CD4-positive, CD25-positive, alpha-beta regulatory T cell (primary cell): ENCODE measurements at regions not wholly inside any gene's neighbourhood (a gene's known extent, or its start where the extent isn't known, plus 50 kb on each side); places are given as distances from the start of the nearest gene placed in this dataset.
"Not testable (repeated sequence)": the region's sequence is repeated elsewhere in the genome, so short reads cannot be mapped to it uniquely, and the experiment has no call there.

Experiments used
- ATAC-seq, 2 donors: fragments of 150-1000 bp; cut with Tn5 transposase; one replicate each; pipeline ENCODE4 v1.10.0; 2021; ENCODE audit warnings: low read depth in 2 of 2, moderate number of reproducible peaks in 2 of 2, moderate library complexity in 1 of 2
- DNase-seq, 3 donors: peaks; one replicate each; pipeline versions ENCODE4 v3.0.0 to v3.0.0-alpha.2; 2012 to 2022; ENCODE audit warnings: mixed read lengths in 1 of 3
- H3K27ac ChIP-seq: one replicate; pipeline ENCODE4 v1.7.0; 2013; ENCODE audit warnings: mild to moderate bottlenecking, low read length; ENCODE audit not compliant: insufficient read depth, poor library complexity, severe bottlenecking
- H3K27me3 ChIP-seq: one replicate; pipeline ENCODE4 v1.7.0; 2013; ENCODE audit warnings: low read length; ENCODE audit not compliant: control insufficient read depth, insufficient read depth
- H3K36me3 ChIP-seq: one replicate; pipeline ENCODE4 v1.7.0; 2013; ENCODE audit warnings: mild to moderate bottlenecking, low read length, moderate library complexity; ENCODE audit not compliant: control insufficient read depth, insufficient read depth
- H3K4me1 ChIP-seq: 2 replicates; pipeline ENCODE4 v1.7.0; 2013; ENCODE audit warnings: mild to moderate bottlenecking, low read length; ENCODE audit not compliant: insufficient read depth, control insufficient read depth, poor library complexity, severe bottlenecking
- H3K4me3 ChIP-seq: one replicate; pipeline ENCODE4 v1.7.0; 2013; ENCODE audit warnings: low read depth, mild to moderate bottlenecking, low read length, moderate library complexity
- H3K9me3 ChIP-seq, 2 experiments: 1 replicate in 1 of 2; 2 replicates in 1 of 2; pipeline ENCODE4 v1.7.0; 2013; ENCODE audit warnings: low read length in 2 of 2, mild to moderate bottlenecking in 1 of 2, moderate library complexity in 1 of 2; ENCODE audit not compliant: control insufficient read depth in 2 of 2
- H3K27ac Mint-ChIP-seq, 3 donors: one replicate each; pipeline ENCODE4 v1.8.0; 2020 to 2022; ENCODE audit warnings: mild to moderate bottlenecking in 3 of 3, mixed read lengths in 3 of 3, moderate library complexity in 2 of 3
- H3K27me3 Mint-ChIP-seq: one replicate; pipeline ENCODE4 v1.8.0; 2022; ENCODE audit warnings: mild to moderate bottlenecking, mixed read lengths
- H3K36me3 Mint-ChIP-seq: one replicate; pipeline ENCODE4 v1.8.0; 2020; ENCODE audit warnings: mixed read lengths
- H3K4me1 Mint-ChIP-seq, 4 donors: one replicate each; pipeline ENCODE4 v1.8.0; 2020 to 2022; ENCODE audit warnings: mixed read lengths in 4 of 4, mild to moderate bottlenecking in 1 of 4
- H3K4me3 Mint-ChIP-seq, 4 donors: one replicate each; pipeline ENCODE4 v1.8.0; 2020 to 2022; ENCODE audit warnings: mild to moderate bottlenecking in 4 of 4, mixed read lengths in 4 of 4, moderate library complexity in 3 of 4
- H3K9me3 Mint-ChIP-seq, 7 donors: one replicate each; pipeline ENCODE4 v1.8.0; 2020 to 2022; ENCODE audit warnings: mixed read lengths in 7 of 7, mild to moderate bottlenecking in 3 of 7, moderate library complexity in 2 of 7

DNA sequence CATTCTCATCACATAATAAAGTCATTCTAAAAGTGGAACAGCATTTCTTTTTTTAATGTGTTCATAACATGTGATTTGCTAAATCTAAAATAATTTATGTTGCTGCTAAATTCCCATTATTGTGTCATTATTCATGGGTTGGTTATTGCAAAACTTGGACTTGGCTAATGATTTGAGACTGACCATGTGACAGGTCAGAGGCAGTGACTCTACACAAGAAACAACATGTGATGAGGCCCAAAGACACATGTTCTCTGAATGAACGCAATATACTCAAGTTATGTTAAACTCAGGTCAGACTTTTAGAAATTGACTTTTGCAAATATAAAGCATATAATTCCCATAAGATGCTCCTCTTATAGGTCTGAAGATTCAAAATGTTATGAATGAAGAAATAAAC lies 566.1 kb downstream of the TBL1XR1 start:
- H3K9me3 ChIP-seq: no peaks in the 10 kb centered on the region
- H3K4me3 Mint-ChIP-seq: no peak overlapping the region
- DNase-seq: no peak
- no peak overlapping the region for H3K4me3 ChIP-seq
- H3K27ac Mint-ChIP-seq: no peak overlapping the region
- no peaks in the 10 kb centered on the region for H3K36me3 ChIP-seq
- no peak overlapping the region for H3K27ac ChIP-seq
- H3K36me3 Mint-ChIP-seq: no peaks in the 10 kb centered on the region
- no peaks in the 10 kb centered on the region for H3K4me1 Mint-ChIP-seq
- ATAC-seq: no peak
- no peaks in the 10 kb centered on the region for H3K27me3 ChIP-seq
- H3K9me3 Mint-ChIP-seq: no peaks in the 10 kb centered on the region
- no peaks in the 10 kb centered on the region for H3K4me1 ChIP-seq
- no peaks in the 10 kb centered on the region for H3K27me3 Mint-ChIP-seq

GRCh38 chr3:176628101-176628639 lies 569.1 kb downstream of the TBL1XR1 start:
- H3K4me3 ChIP-seq: no peak overlapping the region
- no peaks in the 10 kb centered on the region for H3K4me1 Mint-ChIP-seq
- no peak for DNase-seq
- H3K27ac Mint-ChIP-seq: no peak overlapping the region
- H3K36me3 Mint-ChIP-seq: no peaks in the 10 kb centered on the region
- H3K27me3 Mint-ChIP-seq: no peaks in the 10 kb centered on the region
- peaks cover 0 to 2% (median 0%) of the 10 kb centered on the region in 7 donors for H3K9me3 Mint-ChIP-seq
- no peaks in the 10 kb centered on the region for H3K27me3 ChIP-seq
- no peak overlapping the region for H3K27ac ChIP-seq
- H3K9me3 ChIP-seq: no peaks in the 10 kb centered on the region
- no peaks in the 10 kb centered on the region for H3K36me3 ChIP-seq
- no peak for ATAC-seq
- H3K4me3 Mint-ChIP-seq: no peak overlapping the region
- H3K4me1 ChIP-seq: no peaks in the 10 kb centered on the region

DNA sequence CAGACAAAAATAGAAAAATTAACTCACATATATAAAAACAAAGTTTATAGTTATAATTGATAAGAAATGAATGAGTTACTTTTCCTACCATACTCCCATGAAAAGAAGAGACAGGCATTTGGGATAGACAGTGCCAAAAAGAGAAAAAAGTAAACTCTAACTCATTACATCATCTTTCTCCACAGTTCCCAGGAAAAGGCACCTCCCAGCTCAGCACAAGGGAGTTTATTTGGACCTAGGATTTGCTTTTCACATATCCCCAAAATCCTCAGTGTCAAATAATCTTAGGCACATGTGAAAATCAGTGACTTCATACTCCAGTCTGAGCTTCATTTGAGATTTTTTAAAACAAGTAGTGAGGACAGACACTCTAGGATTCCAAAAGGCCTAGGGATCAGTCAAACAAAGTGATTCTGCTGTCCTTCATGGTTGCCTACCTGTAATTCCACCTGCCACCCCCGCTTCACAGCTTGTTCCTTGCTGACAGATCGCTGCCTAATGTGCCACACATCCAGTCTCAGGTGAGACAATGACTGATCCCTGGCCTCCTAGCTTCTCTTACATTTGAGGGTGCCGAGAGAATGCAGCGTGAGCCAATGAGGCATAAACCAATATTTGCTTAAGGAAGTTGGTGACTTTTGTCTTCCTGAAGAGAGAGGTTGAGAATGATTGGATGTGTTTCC lies 573.7 kb downstream of the TBL1XR1 start:
- H3K36me3 Mint-ChIP-seq: no peaks in the 10 kb centered on the region
- H3K4me3 Mint-ChIP-seq: no peak overlapping the region
- no peaks in the 10 kb centered on the region for H3K27me3 ChIP-seq
- ATAC-seq (no peak), DNase-seq (no peak)
- no peaks in the 10 kb centered on the region for H3K9me3 ChIP-seq
- H3K9me3 Mint-ChIP-seq: peaks cover 0 to 2% (median 0%) of the 10 kb centered on the region in 7 donors
- H3K4me1 Mint-ChIP-seq: no peaks in the 10 kb centered on the region
- H3K27me3 Mint-ChIP-seq: no peaks in the 10 kb centered on the region
- H3K36me3 ChIP-seq: no peaks in the 10 kb centered on the region
- no peak overlapping the region for H3K27ac Mint-ChIP-seq
- H3K27ac ChIP-seq: no peak overlapping the region
- no peak overlapping the region for H3K4me3 ChIP-seq
- H3K4me1 ChIP-seq: no peaks in the 10 kb centered on the region

- H3K9me3 ChIP-seq: no peaks in the 10 kb centered on the region
- Mint-ChIP-seq H3K9me3 (peaks cover 0 to 6% (median 1%) of the 10 kb centered on the region in 7 donors), H3K27ac (no peak overlapping the region), H3K36me3 (no peaks in the 10 kb centered on the region), H3K4me3 (no peak overlapping the region), H3K27me3 (no peaks in the 10 kb centered on the region), H3K4me1 (no peaks in the 10 kb centered on the region)
- no peaks in the 10 kb centered on the region for H3K36me3 ChIP-seq
- H3K4me3 ChIP-seq: no peak overlapping the region
- no peak overlapping the region for H3K27ac ChIP-seq
- no peak for ATAC-seq
- DNase-seq: no peak
- no peaks in the 10 kb centered on the region for H3K4me1 ChIP-seq
- no peaks in the 10 kb centered on the region for H3K27me3 ChIP-seq
These were observed 577.4 kb downstream of the TBL1XR1 start for GRCh38 chr3:176619833-176620232.

- H3K4me3 Mint-ChIP-seq: no peak overlapping the region
- Histone ChIP-seq H3K4me1 (no peaks in the 10 kb centered on the region), H3K36me3 (no peaks in the 10 kb centered on the region), H3K27ac (no peak overlapping the region), H3K4me3 (no peak overlapping the region), H3K27me3 (no peaks in the 10 kb centered on the region), H3K9me3 (no peaks in the 10 kb centered on the region)
- DNase-seq: no peak
- H3K9me3 Mint-ChIP-seq: peaks cover 0 to 4% (median 0%) of the 10 kb centered on the region in 7 donors
- no peak for ATAC-seq
- no peaks in the 10 kb centered on the region for H3K4me1 Mint-ChIP-seq
- no peak overlapping the region for H3K27ac Mint-ChIP-seq
- H3K27me3 Mint-ChIP-seq: no peaks in the 10 kb centered on the region
- H3K36me3 Mint-ChIP-seq: no peaks in the 10 kb centered on the region
These were observed 581.5 kb downstream of the TBL1XR1 start for GRCh38 chr3:176615826-176616225.

GRCh38 chr3:176611703-176612102 lies 585.6 kb downstream of the TBL1XR1 start:
- no peak for ATAC-seq
- H3K27me3 ChIP-seq: no peaks in the 10 kb centered on the region
- no peak overlapping the region for H3K4me3 Mint-ChIP-seq
- no peak overlapping the region for H3K27ac Mint-ChIP-seq
- no peaks in the 10 kb centered on the region for H3K36me3 Mint-ChIP-seq
- peaks cover 0 to 7% (median 3%) of the 10 kb centered on the region in 7 donors for H3K9me3 Mint-ChIP-seq
- DNase-seq: no peak
- H3K27ac ChIP-seq: no peak overlapping the region
- no peaks in the 10 kb centered on the region for H3K36me3 ChIP-seq
- no peak overlapping the region for H3K4me3 ChIP-seq
- H3K27me3 Mint-ChIP-seq: no peaks in the 10 kb centered on the region
- H3K9me3 ChIP-seq: no peaks in the 10 kb centered on the region
- no peaks in the 10 kb centered on the region for H3K4me1 ChIP-seq
- H3K4me1 Mint-ChIP-seq: no peaks in the 10 kb centered on the region

DNA sequence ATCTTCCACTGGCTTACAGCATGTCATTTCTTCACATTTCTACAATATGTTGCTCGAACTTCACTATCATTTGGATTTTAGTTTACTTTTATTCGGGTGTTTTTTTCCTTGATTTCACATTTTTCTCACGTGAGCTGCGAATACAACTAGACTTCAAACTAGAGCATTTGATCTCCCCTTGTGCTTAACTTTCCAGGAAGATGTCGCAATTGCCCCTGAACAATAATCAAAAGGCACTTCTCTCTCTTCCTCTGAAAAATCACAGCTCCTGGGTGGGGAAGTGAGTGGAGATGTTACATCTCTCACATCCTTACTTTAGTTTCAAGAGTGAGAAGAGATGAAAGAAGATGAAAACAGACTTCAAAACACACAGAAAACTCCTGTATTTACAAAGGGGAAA lies 587.9 kb downstream of the TBL1XR1 start:
- Mint-ChIP-seq H3K27me3 (no peaks in the 10 kb centered on the region), H3K9me3 (peaks cover 0 to 9% (median 3%) of the 10 kb centered on the region in 7 donors)
- H3K36me3 ChIP-seq: no peaks in the 10 kb centered on the region

DNA sequence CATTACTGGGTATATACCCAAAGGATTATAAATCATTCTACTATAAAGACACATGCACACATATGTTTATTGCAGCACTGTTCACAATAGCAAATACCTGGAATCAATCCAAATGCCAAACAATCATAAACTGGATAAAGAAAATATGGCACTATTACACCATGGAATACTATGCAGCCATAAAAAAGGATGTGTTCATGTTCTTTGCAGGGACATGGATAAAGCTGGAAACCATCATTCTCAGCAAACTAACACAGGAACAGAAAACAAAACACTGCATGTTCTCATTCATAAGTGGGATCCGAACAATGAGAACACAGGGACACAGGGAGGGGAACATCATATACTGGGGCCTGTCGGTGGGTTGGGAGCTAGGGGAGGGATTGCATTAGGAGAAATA lies 591.7 kb downstream of the TBL1XR1 start:
- H3K27me3 Mint-ChIP-seq, H3K9me3 Mint-ChIP-seq, H3K27ac ChIP-seq, H3K36me3 ChIP-seq, H3K4me1 Mint-ChIP-seq, DNase-seq, H3K9me3 ChIP-seq, ATAC-seq, H3K27ac Mint-ChIP-seq, H3K4me3 ChIP-seq, H3K27me3 ChIP-seq, H3K36me3 Mint-ChIP-seq, H3K4me3 Mint-ChIP-seq, H3K4me1 ChIP-seq: not testable (repeated sequence)

More for the DNA sequence above, 587.9 kb downstream of the TBL1XR1 start:
- no peak for DNase-seq
- Histone ChIP-seq H3K27ac (no peak overlapping the region), H3K9me3 (no peaks in the 10 kb centered on the region), H3K4me1 (no peaks in the 10 kb centered on the region), H3K4me3 (no peak overlapping the region), H3K27me3 (no peaks in the 10 kb centered on the region)
- H3K36me3 Mint-ChIP-seq: no peaks in the 10 kb centered on the region
- ATAC-seq: no peak
- no peaks in the 10 kb centered on the region for H3K4me1 Mint-ChIP-seq
- no peak overlapping the region for H3K4me3 Mint-ChIP-seq
- no peak overlapping the region for H3K27ac Mint-ChIP-seq
